GM23248 (cell line): ENCODE measurements at regions not wholly inside any gene's neighbourhood (a gene's known extent, or its start where the extent isn't known, plus 50 kb on each side); places are given as distances from the start of the nearest gene placed in this dataset.

ENCODE experiments used
- EZH2 ChIP-seq: fragments of 200-600 bp; sonication (generic); IDR thresholded peaks from 2 replicates; pipeline ENCODE4 v1.6.1; 2018; ENCODE audit warnings: antibody characterized with exemption, mild to moderate bottlenecking; ENCODE audit not compliant: insufficient read depth, poor library complexity, severe bottlenecking
- EZH2phosphoT487 ChIP-seq: fragments of 200-600 bp; sonication (generic); IDR thresholded peaks from 2 replicates; pipeline ENCODE4 v1.6.1; 2018; ENCODE audit warnings: antibody characterized with exemption, moderate library complexity, mild to moderate bottlenecking, low read depth; ENCODE audit not compliant: insufficient read depth

- TF ChIP-seq EZH2 (no peak), EZH2phosphoT487 (no peak)
Observed at GRCh38 chr5:152177626-152178349, 227.3 kb downstream of the NMUR2 start.
